Neural cell (in vitro differentiated cells): ENCODE measurements at regions not wholly inside any gene's neighbourhood (a gene's known extent, or its start where the extent isn't known, plus 50 kb on each side); places are given as distances from the start of the nearest gene placed in this dataset.

ENCODE experiments used
- H2AFZ ChIP-seq: fragments of 200-600, 300-800 bp; sonication (generic), shearing (Covaris generic); 2 replicates; pipeline ENCODE4 v1.6.0; 2014; ENCODE audit warnings: low read depth, mild to moderate bottlenecking, antibody characterized with exemption, low read length, moderate library complexity
- H3F3A ChIP-seq: fragments of 200-600 bp; shearing (Covaris generic); 2 replicates; pipeline ENCODE4 v1.6.1; 2016; ENCODE audit warnings: mild to moderate bottlenecking, moderate library complexity, mixed read lengths, antibody characterized with exemption, low read length; ENCODE audit not compliant: insufficient read depth, poor library complexity, severe bottlenecking
- H3K27ac ChIP-seq: fragments of 200-600, 300-800 bp; sonication (generic), shearing (Covaris generic); 2 replicates; pipeline ENCODE4 v1.5.1; 2014; ENCODE audit warnings: mild to moderate bottlenecking, low read length, moderate library complexity
- H3K27me3 ChIP-seq: fragments of 300-800, 200-600 bp; sonication (generic), shearing (Covaris generic); 2 replicates; pipeline ENCODE4 v1.6.0; 2014; ENCODE audit warnings: mild to moderate bottlenecking, low read depth, low read length, moderate library complexity; ENCODE audit not compliant: insufficient read depth
- H3K36me3 ChIP-seq: fragments of 300-800, 200-600 bp; sonication (generic), shearing (Covaris generic); 2 replicates; pipeline ENCODE4 v1.5.1; 2014; ENCODE audit warnings: mild to moderate bottlenecking, antibody characterized with exemption, low read length, moderate library complexity; ENCODE audit not compliant: insufficient read depth
- H3K4me2 ChIP-seq: fragments of 300-800, 200-600 bp; sonication (generic), shearing (Covaris generic); 2 replicates; pipeline ENCODE4 v1.6.0; 2014; ENCODE audit warnings: mild to moderate bottlenecking, low read length
- H3K4me3 ChIP-seq: fragments of 300-800, 200-600 bp; sonication (generic), shearing (Covaris generic); 2 replicates; pipeline ENCODE4 v1.5.1; 2014; ENCODE audit warnings: mild to moderate bottlenecking, low read length, moderate library complexity
- H3K79me2 ChIP-seq: fragments of 200-600 bp; shearing (Covaris generic); replicated peaks from 2 replicates; pipeline ENCODE4 v1.6.0; 2014; ENCODE audit warnings: mild to moderate bottlenecking, low read length, moderate library complexity; ENCODE audit not compliant: insufficient read depth
- H3K9ac ChIP-seq: fragments of 300-800, 200-600 bp; sonication (generic), shearing (Covaris generic); 2 replicates; pipeline ENCODE4 v1.6.1; 2016; ENCODE audit warnings: mild to moderate bottlenecking, low read length, mixed read lengths
- H3K9me2 ChIP-seq: fragments of 200-600 bp; shearing (Covaris generic); 2 replicates; pipeline ENCODE4 v1.6.1; 2016; ENCODE audit warnings: mild to moderate bottlenecking, low read length, mixed read lengths; ENCODE audit not compliant: insufficient read depth
- H3K9me3 ChIP-seq: fragments of 200-600, 300-800 bp; sonication (generic), shearing (Covaris generic); 2 replicates; pipeline ENCODE4 v1.6.1; 2016; ENCODE audit warnings: mild to moderate bottlenecking, mixed run types, low read length, moderate library complexity, mixed read lengths
- H4K20me1 ChIP-seq: fragments of 200-600 bp; shearing (Covaris generic); 2 replicates; pipeline ENCODE4 v1.6.1; 2016; ENCODE audit warnings: mild to moderate bottlenecking, mixed run types; ENCODE audit not compliant: insufficient read depth
- EP300 ChIP-seq: fragments of 450-650 bp; conservative IDR thresholded peaks from 2 replicates; pipeline ENCODE4 v1.6.1; 2014; ENCODE audit warnings: antibody characterized with exemption, mild to moderate bottlenecking, moderate library complexity; ENCODE audit not compliant: poor library complexity, severe bottlenecking
- MXI1 ChIP-seq: fragments of 450-650 bp; conservative IDR thresholded peaks from 2 replicates; pipeline ENCODE4 v1.6.1; 2014; ENCODE audit warnings: antibody characterized with exemption, mild to moderate bottlenecking; ENCODE audit not compliant: poor library complexity, severe bottlenecking
- POLR2AphosphoS5 ChIP-seq: IDR thresholded peaks from 2 replicates; pipeline ENCODE4 v1.6.1; 2012
- RAD21 ChIP-seq: fragments of 450-650 bp; conservative IDR thresholded peaks from 2 replicates; pipeline ENCODE4 v1.6.1; 2014; ENCODE audit warnings: antibody characterized with exemption, mild to moderate bottlenecking, moderate library complexity
- SMC3 ChIP-seq: fragments of 450-650 bp; conservative IDR thresholded peaks from 2 replicates; pipeline ENCODE4 v1.6.1; 2014; ENCODE audit warnings: antibody characterized with exemption, mild to moderate bottlenecking, moderate library complexity; ENCODE audit not compliant: poor library complexity
- TAF1 ChIP-seq: IDR thresholded peaks from 2 replicates; pipeline ENCODE4 v1.6.1; 2012; ENCODE audit warnings: low read depth
- TF ChIP-seq, protein P1 (sequence below): fragments of 450-650 bp; IDR thresholded peaks from 2 replicates; pipeline ENCODE4 v1.5.1; 2014; ENCODE audit warnings: antibody characterized with exemption, mild to moderate bottlenecking, moderate library complexity; ENCODE audit not compliant: poor library complexity, severe bottlenecking
- TF ChIP-seq, protein P2 (sequence below): IDR thresholded peaks from 2 replicates; pipeline ENCODE4 v1.6.1; 2012; ENCODE audit warnings: borderline replicate concordance

DNA sequence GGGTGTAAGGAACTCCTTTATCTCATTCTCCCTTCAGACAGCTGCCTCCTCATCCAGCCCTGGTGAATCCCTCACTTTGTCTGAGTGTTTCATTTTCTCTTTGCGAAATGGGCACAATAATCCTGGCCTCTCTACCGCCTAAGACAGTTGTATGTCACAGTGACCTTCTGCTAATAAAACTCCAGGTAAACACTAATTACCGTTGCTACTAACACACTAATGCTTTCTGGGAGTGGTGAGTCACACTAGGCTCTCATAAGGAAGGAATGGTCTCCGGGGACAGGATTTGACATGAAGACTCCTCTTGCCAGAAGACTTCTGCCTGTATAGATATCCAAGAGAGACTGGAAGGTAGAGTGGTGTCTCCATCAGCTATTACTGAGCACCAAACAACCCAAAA is 71.7 kb upstream of the SNRK start:
- Histone ChIP-seq H3K9ac (no peak overlapping the region), H3K9me3 (no peaks in the 10 kb centered on the region), H3K36me3 (no peaks in the 10 kb centered on the region), H3F3A (no peaks in the 10 kb centered on the region), H4K20me1 (no peaks in the 10 kb centered on the region), H3K9me2 (no peaks in the 10 kb centered on the region), H3K27ac (no peak overlapping the region), H3K27me3 (no peaks in the 10 kb centered on the region), H3K4me2 (no peak overlapping the region), H2AFZ (no peak overlapping the region), H3K79me2 (no peaks in the 10 kb centered on the region), H3K4me3 (no peak overlapping the region)
- TF ChIP-seq, protein P1, sequence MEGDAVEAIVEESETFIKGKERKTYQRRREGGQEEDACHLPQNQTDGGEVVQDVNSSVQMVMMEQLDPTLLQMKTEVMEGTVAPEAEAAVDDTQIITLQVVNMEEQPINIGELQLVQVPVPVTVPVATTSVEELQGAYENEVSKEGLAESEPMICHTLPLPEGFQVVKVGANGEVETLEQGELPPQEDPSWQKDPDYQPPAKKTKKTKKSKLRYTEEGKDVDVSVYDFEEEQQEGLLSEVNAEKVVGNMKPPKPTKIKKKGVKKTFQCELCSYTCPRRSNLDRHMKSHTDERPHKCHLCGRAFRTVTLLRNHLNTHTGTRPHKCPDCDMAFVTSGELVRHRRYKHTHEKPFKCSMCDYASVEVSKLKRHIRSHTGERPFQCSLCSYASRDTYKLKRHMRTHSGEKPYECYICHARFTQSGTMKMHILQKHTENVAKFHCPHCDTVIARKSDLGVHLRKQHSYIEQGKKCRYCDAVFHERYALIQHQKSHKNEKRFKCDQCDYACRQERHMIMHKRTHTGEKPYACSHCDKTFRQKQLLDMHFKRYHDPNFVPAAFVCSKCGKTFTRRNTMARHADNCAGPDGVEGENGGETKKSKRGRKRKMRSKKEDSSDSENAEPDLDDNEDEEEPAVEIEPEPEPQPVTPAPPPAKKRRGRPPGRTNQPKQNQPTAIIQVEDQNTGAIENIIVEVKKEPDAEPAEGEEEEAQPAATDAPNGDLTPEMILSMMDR: no peak

GRCh38 chr3:43213631-43214030 is 72.7 kb upstream of the SNRK start:
- TF ChIP-seq SMC3 (no peak), TAF1 (no peak), EP300 (no peak), POLR2AphosphoS5 (no peak), RAD21 (no peak), MXI1 (no peak)
- TF ChIP-seq, protein P1: no peak
- TF ChIP-seq, protein P2, sequence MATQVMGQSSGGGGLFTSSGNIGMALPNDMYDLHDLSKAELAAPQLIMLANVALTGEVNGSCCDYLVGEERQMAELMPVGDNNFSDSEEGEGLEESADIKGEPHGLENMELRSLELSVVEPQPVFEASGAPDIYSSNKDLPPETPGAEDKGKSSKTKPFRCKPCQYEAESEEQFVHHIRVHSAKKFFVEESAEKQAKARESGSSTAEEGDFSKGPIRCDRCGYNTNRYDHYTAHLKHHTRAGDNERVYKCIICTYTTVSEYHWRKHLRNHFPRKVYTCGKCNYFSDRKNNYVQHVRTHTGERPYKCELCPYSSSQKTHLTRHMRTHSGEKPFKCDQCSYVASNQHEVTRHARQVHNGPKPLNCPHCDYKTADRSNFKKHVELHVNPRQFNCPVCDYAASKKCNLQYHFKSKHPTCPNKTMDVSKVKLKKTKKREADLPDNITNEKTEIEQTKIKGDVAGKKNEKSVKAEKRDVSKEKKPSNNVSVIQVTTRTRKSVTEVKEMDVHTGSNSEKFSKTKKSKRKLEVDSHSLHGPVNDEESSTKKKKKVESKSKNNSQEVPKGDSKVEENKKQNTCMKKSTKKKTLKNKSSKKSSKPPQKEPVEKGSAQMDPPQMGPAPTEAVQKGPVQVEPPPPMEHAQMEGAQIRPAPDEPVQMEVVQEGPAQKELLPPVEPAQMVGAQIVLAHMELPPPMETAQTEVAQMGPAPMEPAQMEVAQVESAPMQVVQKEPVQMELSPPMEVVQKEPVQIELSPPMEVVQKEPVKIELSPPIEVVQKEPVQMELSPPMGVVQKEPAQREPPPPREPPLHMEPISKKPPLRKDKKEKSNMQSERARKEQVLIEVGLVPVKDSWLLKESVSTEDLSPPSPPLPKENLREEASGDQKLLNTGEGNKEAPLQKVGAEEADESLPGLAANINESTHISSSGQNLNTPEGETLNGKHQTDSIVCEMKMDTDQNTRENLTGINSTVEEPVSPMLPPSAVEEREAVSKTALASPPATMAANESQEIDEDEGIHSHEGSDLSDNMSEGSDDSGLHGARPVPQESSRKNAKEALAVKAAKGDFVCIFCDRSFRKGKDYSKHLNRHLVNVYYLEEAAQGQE: no peak
- H3K9me3 ChIP-seq: no peaks in the 10 kb centered on the region
- no peak overlapping the region for H3K4me3 ChIP-seq
- no peak overlapping the region for H3K4me2 ChIP-seq
- H3K79me2 ChIP-seq: no peaks in the 10 kb centered on the region
- no peak overlapping the region for H2AFZ ChIP-seq
- H3F3A ChIP-seq: no peaks in the 10 kb centered on the region
- H3K9ac ChIP-seq: no peak overlapping the region
- no peaks in the 10 kb centered on the region for H3K27me3 ChIP-seq
- no peaks in the 10 kb centered on the region for H4K20me1 ChIP-seq
- no peaks in the 10 kb centered on the region for H3K36me3 ChIP-seq
- no peak overlapping the region for H3K27ac ChIP-seq
- no peaks in the 10 kb centered on the region for H3K9me2 ChIP-seq
